GM23338 (cell line): ENCODE measurements at regions not wholly inside any gene's neighbourhood (a gene's known extent, or its start where the extent isn't known, plus 50 kb on each side); places are given as distances from the start of the nearest gene placed in this dataset.

Experiments used
- CREB1 ChIP-seq: fragments of 250-450 bp; sonication (Bioruptor Pico); IDR thresholded peaks from 2 replicates; pipeline ENCODE4 v1.5.0; 2020; ENCODE audit warnings: low read depth, mild to moderate bottlenecking, moderate library complexity
- EZH2 ChIP-seq: fragments of 200-600 bp; sonication (generic); IDR thresholded peaks from one replicate; pipeline ENCODE4 v1.8.0; 2017; ENCODE audit warnings: antibody characterized with exemption, mild to moderate bottlenecking, low read depth; ENCODE audit not compliant: unreplicated experiment
- EZH2phosphoT487 ChIP-seq: fragments of 200-600 bp; sonication (generic); IDR thresholded peaks from one replicate; pipeline ENCODE4 v1.8.1; 2018; ENCODE audit warnings: antibody characterized with exemption; ENCODE audit not compliant: unreplicated experiment
- JUNB ChIP-seq: IDR thresholded peaks from one replicate; pipeline ENCODE4 v1.6.1; 2016; ENCODE audit warnings: antibody characterized with exemption; ENCODE audit not compliant: unreplicated experiment
- NANOG ChIP-seq: IDR thresholded peaks from 2 replicates; pipeline ENCODE4 v1.6.1; 2016; ENCODE audit warnings: antibody characterized with exemption, borderline replicate concordance
- POLR2AphosphoS5 ChIP-seq: IDR thresholded peaks from 2 replicates; pipeline ENCODE4 v1.6.1; 2016; ENCODE audit warnings: antibody characterized with exemption, low read depth
- STAT1 ChIP-seq: IDR thresholded peaks from one replicate; pipeline ENCODE4 v1.6.1; 2016; ENCODE audit warnings: antibody characterized with exemption; ENCODE audit not compliant: unreplicated experiment
- ZNF114 ChIP-seq: fragments of 250-450 bp; sonication (Bioruptor Pico); IDR thresholded peaks from 2 replicates; pipeline ENCODE4 v1.5.0; 2020; ENCODE audit warnings: mild to moderate bottlenecking, moderate library complexity
- ZNF331 ChIP-seq: fragments of 250-450 bp; sonication (Bioruptor Pico); IDR thresholded peaks from 2 replicates; pipeline ENCODE4 v1.5.0; 2020; ENCODE audit warnings: low read depth, mild to moderate bottlenecking, moderate library complexity
- TF ChIP-seq, protein P1 (sequence below): fragments of 250-450 bp; sonication (Bioruptor Pico); IDR thresholded peaks from 2 replicates; pipeline ENCODE4 v1.5.0; 2020; ENCODE audit warnings: mild to moderate bottlenecking, moderate library complexity
- TF ChIP-seq, protein P2 (sequence below): IDR thresholded peaks from one replicate; pipeline ENCODE4 v1.6.1; 2018; ENCODE audit warnings: antibody characterized with exemption; ENCODE audit not compliant: unreplicated experiment
- TF ChIP-seq, protein P3 (sequence below), 2 experiments: fragments of 200-600 bp in 1 of 2; sonication (generic) in 1 of 2; conservative IDR thresholded peaks; 2 replicates each; pipeline versions ENCODE4 v1.5.1 to v1.6.1; 2016 to 2017; ENCODE audit warnings: antibody characterized with exemption in 2 of 2, low read depth in 2 of 2, mild to moderate bottlenecking in 2 of 2, moderate library complexity in 1 of 2

DNA sequence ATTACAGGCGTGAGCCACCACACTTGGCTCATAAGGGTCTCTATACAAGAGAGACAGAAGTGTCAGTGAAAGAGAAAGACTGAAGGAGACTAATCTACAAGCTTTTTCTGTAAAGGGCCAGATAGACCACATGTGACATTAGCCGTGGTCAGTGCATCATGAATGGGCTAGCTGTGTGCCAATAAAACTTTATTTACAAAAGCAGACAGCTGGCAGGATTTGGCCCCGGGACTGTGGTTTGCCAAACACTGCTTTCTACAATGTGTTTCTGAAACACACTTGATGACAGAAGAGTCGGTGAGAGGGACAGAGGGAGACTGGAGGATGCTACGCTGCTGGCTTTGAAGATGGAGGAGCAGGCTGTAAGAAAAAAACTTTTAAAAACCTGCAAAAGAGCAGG is 285.4 kb downstream of the TFAP2C start (continued):
- TF ChIP-seq, protein P1, sequence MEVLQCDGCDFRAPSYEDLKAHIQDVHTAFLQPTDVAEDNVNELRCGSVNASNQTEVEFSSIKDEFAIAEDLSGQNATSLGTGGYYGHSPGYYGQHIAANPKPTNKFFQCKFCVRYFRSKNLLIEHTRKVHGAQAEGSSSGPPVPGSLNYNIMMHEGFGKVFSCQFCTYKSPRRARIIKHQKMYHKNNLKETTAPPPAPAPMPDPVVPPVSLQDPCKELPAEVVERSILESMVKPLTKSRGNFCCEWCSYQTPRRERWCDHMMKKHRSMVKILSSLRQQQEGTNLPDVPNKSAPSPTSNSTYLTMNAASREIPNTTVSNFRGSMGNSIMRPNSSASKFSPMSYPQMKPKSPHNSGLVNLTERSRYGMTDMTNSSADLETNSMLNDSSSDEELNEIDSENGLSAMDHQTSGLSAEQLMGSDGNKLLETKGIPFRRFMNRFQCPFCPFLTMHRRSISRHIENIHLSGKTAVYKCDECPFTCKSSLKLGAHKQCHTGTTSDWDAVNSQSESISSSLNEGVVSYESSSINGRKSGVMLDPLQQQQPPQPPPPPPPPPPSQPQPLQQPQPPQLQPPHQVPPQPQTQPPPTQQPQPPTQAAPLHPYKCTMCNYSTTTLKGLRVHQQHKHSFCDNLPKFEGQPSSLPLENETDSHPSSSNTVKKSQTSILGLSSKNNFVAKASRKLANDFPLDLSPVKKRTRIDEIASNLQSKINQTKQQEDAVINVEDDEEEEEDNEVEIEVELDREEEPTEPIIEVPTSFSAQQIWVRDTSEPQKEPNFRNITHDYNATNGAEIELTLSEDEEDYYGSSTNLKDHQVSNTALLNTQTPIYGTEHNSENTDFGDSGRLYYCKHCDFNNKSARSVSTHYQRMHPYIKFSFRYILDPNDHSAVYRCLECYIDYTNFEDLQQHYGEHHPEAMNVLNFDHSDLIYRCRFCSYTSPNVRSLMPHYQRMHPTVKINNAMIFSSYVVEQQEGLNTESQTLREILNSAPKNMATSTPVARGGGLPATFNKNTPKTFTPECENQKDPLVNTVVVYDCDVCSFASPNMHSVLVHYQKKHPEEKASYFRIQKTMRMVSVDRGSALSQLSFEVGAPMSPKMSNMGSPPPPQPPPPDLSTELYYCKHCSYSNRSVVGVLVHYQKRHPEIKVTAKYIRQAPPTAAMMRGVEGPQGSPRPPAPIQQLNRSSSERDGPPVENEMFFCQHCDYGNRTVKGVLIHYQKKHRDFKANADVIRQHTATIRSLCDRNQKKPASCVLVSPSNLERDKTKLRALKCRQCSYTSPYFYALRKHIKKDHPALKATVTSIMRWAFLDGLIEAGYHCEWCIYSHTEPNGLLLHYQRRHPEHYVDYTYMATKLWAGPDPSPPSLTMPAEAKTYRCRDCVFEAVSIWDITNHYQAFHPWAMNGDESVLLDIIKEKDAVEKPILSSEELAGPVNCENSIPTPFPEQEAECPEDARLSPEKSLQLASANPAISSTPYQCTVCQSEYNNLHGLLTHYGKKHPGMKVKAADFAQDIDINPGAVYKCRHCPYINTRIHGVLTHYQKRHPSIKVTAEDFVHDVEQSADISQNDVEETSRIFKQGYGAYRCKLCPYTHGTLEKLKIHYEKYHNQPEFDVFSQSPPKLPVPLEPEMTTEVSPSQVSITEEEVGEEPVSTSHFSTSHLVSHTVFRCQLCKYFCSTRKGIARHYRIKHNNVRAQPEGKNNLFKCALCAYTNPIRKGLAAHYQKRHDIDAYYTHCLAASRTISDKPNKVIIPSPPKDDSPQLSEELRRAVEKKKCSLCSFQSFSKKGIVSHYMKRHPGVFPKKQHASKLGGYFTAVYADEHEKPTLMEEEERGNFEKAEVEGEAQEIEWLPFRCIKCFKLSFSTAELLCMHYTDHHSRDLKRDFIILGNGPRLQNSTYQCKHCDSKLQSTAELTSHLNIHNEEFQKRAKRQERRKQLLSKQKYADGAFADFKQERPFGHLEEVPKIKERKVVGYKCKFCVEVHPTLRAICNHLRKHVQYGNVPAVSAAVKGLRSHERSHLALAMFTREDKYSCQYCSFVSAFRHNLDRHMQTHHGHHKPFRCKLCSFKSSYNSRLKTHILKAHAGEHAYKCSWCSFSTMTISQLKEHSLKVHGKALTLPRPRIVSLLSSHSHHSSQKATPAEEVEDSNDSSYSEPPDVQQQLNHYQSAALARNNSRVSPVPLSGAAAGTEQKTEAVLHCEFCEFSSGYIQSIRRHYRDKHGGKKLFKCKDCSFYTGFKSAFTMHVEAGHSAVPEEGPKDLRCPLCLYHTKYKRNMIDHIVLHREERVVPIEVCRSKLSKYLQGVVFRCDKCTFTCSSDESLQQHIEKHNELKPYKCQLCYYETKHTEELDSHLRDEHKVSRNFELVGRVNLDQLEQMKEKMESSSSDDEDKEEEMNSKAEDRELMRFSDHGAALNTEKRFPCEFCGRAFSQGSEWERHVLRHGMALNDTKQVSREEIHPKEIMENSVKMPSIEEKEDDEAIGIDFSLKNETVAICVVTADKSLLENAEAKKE (CRISPR knock-in tag): no peak
- TF ChIP-seq, protein P2, sequence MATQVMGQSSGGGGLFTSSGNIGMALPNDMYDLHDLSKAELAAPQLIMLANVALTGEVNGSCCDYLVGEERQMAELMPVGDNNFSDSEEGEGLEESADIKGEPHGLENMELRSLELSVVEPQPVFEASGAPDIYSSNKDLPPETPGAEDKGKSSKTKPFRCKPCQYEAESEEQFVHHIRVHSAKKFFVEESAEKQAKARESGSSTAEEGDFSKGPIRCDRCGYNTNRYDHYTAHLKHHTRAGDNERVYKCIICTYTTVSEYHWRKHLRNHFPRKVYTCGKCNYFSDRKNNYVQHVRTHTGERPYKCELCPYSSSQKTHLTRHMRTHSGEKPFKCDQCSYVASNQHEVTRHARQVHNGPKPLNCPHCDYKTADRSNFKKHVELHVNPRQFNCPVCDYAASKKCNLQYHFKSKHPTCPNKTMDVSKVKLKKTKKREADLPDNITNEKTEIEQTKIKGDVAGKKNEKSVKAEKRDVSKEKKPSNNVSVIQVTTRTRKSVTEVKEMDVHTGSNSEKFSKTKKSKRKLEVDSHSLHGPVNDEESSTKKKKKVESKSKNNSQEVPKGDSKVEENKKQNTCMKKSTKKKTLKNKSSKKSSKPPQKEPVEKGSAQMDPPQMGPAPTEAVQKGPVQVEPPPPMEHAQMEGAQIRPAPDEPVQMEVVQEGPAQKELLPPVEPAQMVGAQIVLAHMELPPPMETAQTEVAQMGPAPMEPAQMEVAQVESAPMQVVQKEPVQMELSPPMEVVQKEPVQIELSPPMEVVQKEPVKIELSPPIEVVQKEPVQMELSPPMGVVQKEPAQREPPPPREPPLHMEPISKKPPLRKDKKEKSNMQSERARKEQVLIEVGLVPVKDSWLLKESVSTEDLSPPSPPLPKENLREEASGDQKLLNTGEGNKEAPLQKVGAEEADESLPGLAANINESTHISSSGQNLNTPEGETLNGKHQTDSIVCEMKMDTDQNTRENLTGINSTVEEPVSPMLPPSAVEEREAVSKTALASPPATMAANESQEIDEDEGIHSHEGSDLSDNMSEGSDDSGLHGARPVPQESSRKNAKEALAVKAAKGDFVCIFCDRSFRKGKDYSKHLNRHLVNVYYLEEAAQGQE: no peak
- TF ChIP-seq ZNF331 (no peak), NANOG (no peak), ZNF114 (no peak), CREB1 (no peak), JUNB (no peak), POLR2AphosphoS5 (no peak), EZH2 (no peak), STAT1 (no peak), EZH2phosphoT487 (no peak)
- TF ChIP-seq, protein P3, sequence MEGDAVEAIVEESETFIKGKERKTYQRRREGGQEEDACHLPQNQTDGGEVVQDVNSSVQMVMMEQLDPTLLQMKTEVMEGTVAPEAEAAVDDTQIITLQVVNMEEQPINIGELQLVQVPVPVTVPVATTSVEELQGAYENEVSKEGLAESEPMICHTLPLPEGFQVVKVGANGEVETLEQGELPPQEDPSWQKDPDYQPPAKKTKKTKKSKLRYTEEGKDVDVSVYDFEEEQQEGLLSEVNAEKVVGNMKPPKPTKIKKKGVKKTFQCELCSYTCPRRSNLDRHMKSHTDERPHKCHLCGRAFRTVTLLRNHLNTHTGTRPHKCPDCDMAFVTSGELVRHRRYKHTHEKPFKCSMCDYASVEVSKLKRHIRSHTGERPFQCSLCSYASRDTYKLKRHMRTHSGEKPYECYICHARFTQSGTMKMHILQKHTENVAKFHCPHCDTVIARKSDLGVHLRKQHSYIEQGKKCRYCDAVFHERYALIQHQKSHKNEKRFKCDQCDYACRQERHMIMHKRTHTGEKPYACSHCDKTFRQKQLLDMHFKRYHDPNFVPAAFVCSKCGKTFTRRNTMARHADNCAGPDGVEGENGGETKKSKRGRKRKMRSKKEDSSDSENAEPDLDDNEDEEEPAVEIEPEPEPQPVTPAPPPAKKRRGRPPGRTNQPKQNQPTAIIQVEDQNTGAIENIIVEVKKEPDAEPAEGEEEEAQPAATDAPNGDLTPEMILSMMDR (conservative IDR thresholded peaks at IDR 0.05; ENCODE audit: low read depth in 2 of 2): no peak
